HepG2 (cell line): ENCODE measurements at regions not wholly inside any gene's neighbourhood (a gene's known extent, or its start where the extent isn't known, plus 50 kb on each side); places are given as distances from the start of the nearest gene placed in this dataset.

ENCODE experiments used
- ATAC-seq: fragments of 200-7000 bp; cut with Tn5 transposase; 3 replicates; pipeline ENCODE4 v1.9.1; 2020; ENCODE audit warnings: mild to moderate bottlenecking, moderate library complexity
- BruUV-seq: library from RNA; stranded (reverse); fragments of 400-500 nt; replicated peaks from 2 replicates; lab custom pipeline; 2021; lab: Mats Ljungman, UMichigan
- CTCF ChIA-PET: fragments of 300-600 bp; formaldehyde crosslinking; extraction: SDS; loops from one replicate; lab custom pipeline; 2021; ENCODE audit warnings: low total read pairs, inconsistent platforms, low intra/inter-chr PET ratio; lab: Yijun Ruan, JAX
- POLR2A ChIA-PET: fragments of 350-600 bp; sonication (Branson Sonifier 250); formaldehyde crosslinking; loops from one replicate; lab custom pipeline; 2020; ENCODE audit warnings: antibody characterized with exemption, inconsistent platforms; lab: Yijun Ruan, JAX
- DNase-seq: peaks from one replicate; pipeline ENCODE4 v3.0.0-alpha.2; 2015; ENCODE audit warnings: low spot score
- FAIRE-seq: peaks from 3 replicates; lab custom pipeline; 2011; peaks lifted over from hg19 to GRCh38; lab: Jason Lieb, UNC
- H2AFZ ChIP-seq: one replicate; pipeline ENCODE4 v1.6.1; 2011; ENCODE audit warnings: low read length, inconsistent platforms
- H3K27ac ChIP-seq: fragments of 300-600 bp; 3 replicates; pipeline ENCODE4 v1.8.0; 2011; ENCODE audit warnings: mixed run types, mild to moderate bottlenecking, mixed read lengths, low read length, inconsistent platforms; ENCODE audit not compliant: insufficient read depth; ENCODE audit errors: extremely low read length
- H3K27me3 ChIP-seq, 2 experiments: fragments of 200-600 bp in 1 of 2; 2 replicates in 1 of 2; 3 replicates in 1 of 2; pipeline versions ENCODE4 v1.6.0 to v1.8.0; 2011; ENCODE audit warnings: low read length in 2 of 2, mild to moderate bottlenecking in 2 of 2, moderate library complexity in 2 of 2, inconsistent platforms in 1 of 2; ENCODE audit not compliant: insufficient read depth in 2 of 2, control insufficient read depth in 1 of 2
- H3K36me3 ChIP-seq, 2 experiments: fragments of 200-600 bp in 1 of 2; replicated peaks in 1 of 2; 2 replicates in 1 of 2; 3 replicates in 1 of 2; pipeline versions ENCODE4 v1.5.1 to v1.8.0; 2011; ENCODE audit warnings: low read length in 2 of 2, inconsistent platforms in 1 of 2; ENCODE audit not compliant: insufficient read depth in 2 of 2, control insufficient read depth in 1 of 2
- H3K4me1 ChIP-seq: 2 replicates; pipeline ENCODE4 v1.5.1; 2012; ENCODE audit warnings: low read length, inconsistent platforms; ENCODE audit not compliant: insufficient read depth
- H3K4me2 ChIP-seq: 2 replicates; pipeline ENCODE4 v1.6.0; 2011; ENCODE audit warnings: low read depth, low read length, inconsistent platforms
- H3K4me3 ChIP-seq, 3 experiments: fragments of 200-600 bp in 1 of 3; sonication (generic), shearing (Covaris generic) in 1 of 3; replicated peaks in 1 of 3; 2 replicates each; pipeline ENCODE4 v1.5.1; 2011 to 2016; ENCODE audit warnings: low read length in 3 of 3, inconsistent platforms in 2 of 3, low read depth in 2 of 3, mild to moderate bottlenecking in 2 of 3, control low read depth in 1 of 3, mixed read lengths in 1 of 3; ENCODE audit not compliant: insufficient read depth in 1 of 3
- H3K79me2 ChIP-seq: one replicate; pipeline ENCODE4 v1.6.1; 2011; ENCODE audit warnings: low read length, inconsistent platforms; ENCODE audit not compliant: insufficient read depth
- H3K9ac ChIP-seq: 2 replicates; pipeline ENCODE4 v1.6.0; 2011; ENCODE audit warnings: mild to moderate bottlenecking, low read depth, low read length, inconsistent platforms; ENCODE audit not compliant: insufficient read depth
- H3K9me3 ChIP-seq: 2 replicates; pipeline ENCODE4 v1.5.1; 2012; ENCODE audit warnings: mild to moderate bottlenecking, low read length
- H4K20me1 ChIP-seq: 2 replicates; pipeline ENCODE4 v1.6.0; 2011; ENCODE audit warnings: inconsistent platforms, mild to moderate bottlenecking, low read length, moderate library complexity; ENCODE audit not compliant: insufficient read depth
- CBX5 ChIP-seq: sonication (generic); formaldehyde crosslinking; IDR thresholded peaks from 2 replicates; pipeline ENCODE4 v1.4.0; 2020; ENCODE audit warnings: missing genetic modification reagents, borderline replicate concordance
- E2F1 ChIP-seq: sonication (generic); formaldehyde crosslinking; IDR thresholded peaks from 2 replicates; pipeline ENCODE4 v1.5.0; 2020; ENCODE audit warnings: missing genetic modification reagents
- SNAI1 ChIP-seq: sonication (generic); formaldehyde crosslinking; IDR thresholded peaks from 2 replicates; pipeline ENCODE4 v1.5.0; 2020; ENCODE audit warnings: mild to moderate bottlenecking, missing genetic modification reagents, borderline replicate concordance
- SSRP1 ChIP-seq: IDR thresholded peaks from 2 replicates; pipeline ENCODE4 v1.6.1; 2016; ENCODE audit warnings: control low read depth
- THAP9 ChIP-seq: sonication (generic); formaldehyde crosslinking; IDR thresholded peaks from 2 replicates; pipeline ENCODE4; 2020; ENCODE audit warnings: missing genetic modification reagents, mild to moderate bottlenecking, borderline replicate concordance
- TP53 ChIP-seq: sonication (generic); formaldehyde crosslinking; conservative IDR thresholded peaks from 2 replicates; pipeline ENCODE4 v1.4.0; 2020; ENCODE audit warnings: missing genetic modification reagents
- ZFP1 ChIP-seq: IDR thresholded peaks from 2 replicates; pipeline ENCODE4 v1.6.1; 2016
- ZNF256 ChIP-seq: sonication (generic); formaldehyde crosslinking; conservative IDR thresholded peaks from 2 replicates; pipeline ENCODE4 v1.4.0; 2020; ENCODE audit warnings: missing genetic modification reagents
- ZNF292 ChIP-seq: sonication (generic); formaldehyde crosslinking; IDR thresholded peaks from 2 replicates; pipeline ENCODE4 v1.8.1; 2022; ENCODE audit warnings: mild to moderate bottlenecking, low read depth, missing genetic modification reagents, borderline replicate concordance
- ZZZ3 ChIP-seq: sonication (generic); formaldehyde crosslinking; IDR thresholded peaks from 2 replicates; pipeline ENCODE4 v1.4.0; 2020; ENCODE audit warnings: missing genetic modification reagents, mild to moderate bottlenecking, borderline replicate concordance
- WGBS: methylation state at CpG from one replicate; pipeline ENCODE4 v1.1.6; 2017; ENCODE audit warnings: low lambda C conversion rate; 5-methylcytosine and 5-hydroxymethylcytosine counted together
- in situ Hi-C: cut with HindIII; loops from 2 replicates; pipeline ENCODE4 v1.10.0; 2017; ENCODE audit warnings: low pct_unique_long_range_greater_than_20kb; ENCODE audit not compliant: extremely low pct_ligation_motif_present
- intact Hi-C: fragments of 100-400 bp; cut with micrococcal nuclease; formaldehyde crosslinking; loops from one replicate; pipeline ENCODE4 v1.10.0; 2022; ENCODE audit not compliant: unreplicated experiment
- TF ChIP-seq, protein P1 (sequence below): sonication (generic); formaldehyde crosslinking; IDR thresholded peaks from 2 replicates; pipeline ENCODE4 v1.4.0; 2020; ENCODE audit warnings: missing genetic modification reagents
- TF ChIP-seq, protein P2 (sequence below): IDR thresholded peaks from 2 replicates; pipeline ENCODE4 v1.6.1; 2016; ENCODE audit warnings: missing biosample characterization, missing genetic modification reagents, low read depth

- Histone ChIP-seq H3K4me1 (no peaks in the 10 kb centered on the region), H3K4me2 (no peak overlapping the region), H3K27ac (no peak overlapping the region), H2AFZ (no peak overlapping the region), H3K9ac (no peak overlapping the region), H3K4me3 (no peak overlapping the region), H3K36me3 (no peaks in the 10 kb centered on the region), H3K9me3 (no peaks in the 10 kb centered on the region), H4K20me1 (no peaks in the 10 kb centered on the region), H3K79me2 (no peaks in the 10 kb centered on the region), H3K27me3 (no peaks in the 10 kb centered on the region)
- ChIA-PET CTCF (no interaction called here), POLR2A (no interaction called here)
- TF ChIP-seq, protein P1, sequence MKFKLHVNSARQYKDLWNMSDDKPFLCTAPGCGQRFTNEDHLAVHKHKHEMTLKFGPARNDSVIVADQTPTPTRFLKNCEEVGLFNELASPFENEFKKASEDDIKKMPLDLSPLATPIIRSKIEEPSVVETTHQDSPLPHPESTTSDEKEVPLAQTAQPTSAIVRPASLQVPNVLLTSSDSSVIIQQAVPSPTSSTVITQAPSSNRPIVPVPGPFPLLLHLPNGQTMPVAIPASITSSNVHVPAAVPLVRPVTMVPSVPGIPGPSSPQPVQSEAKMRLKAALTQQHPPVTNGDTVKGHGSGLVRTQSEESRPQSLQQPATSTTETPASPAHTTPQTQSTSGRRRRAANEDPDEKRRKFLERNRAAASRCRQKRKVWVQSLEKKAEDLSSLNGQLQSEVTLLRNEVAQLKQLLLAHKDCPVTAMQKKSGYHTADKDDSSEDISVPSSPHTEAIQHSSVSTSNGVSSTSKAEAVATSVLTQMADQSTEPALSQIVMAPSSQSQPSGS (CRISPR knock-in tag), result no peak
- TF ChIP-seq, protein P2, sequence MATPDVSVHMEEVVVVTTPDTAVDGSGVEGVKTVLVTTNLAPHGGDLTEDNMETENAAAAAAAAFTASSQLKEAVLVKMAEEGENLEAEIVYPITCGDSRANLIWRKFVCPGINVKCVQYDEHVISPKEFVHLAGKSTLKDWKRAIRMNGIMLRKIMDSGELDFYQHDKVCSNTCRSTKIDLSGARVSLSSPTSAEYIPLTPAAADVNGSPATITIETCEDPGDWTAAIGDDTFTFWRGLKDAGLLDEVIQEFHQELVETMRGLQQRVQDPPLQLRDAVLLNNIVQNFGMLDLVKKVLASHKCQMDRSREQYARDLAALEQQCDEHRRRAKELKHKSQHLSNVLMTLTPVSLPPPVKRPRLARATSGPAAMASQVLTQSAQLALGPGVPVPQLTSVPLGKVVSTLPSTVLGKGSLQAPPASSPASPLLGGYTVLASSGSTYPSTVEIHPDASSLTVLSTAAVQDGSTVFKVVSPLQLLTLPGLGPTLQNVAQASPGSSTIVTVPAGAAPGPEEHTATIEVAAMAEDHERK (CRISPR knock-in tag), result no peak
- TF ChIP-seq THAP9 (no peak), ZFP1 (no peak), ZNF256 (CRISPR knock-in tag) (no peak), SSRP1 (CRISPR knock-in tag) (no peak), CBX5 (no peak), E2F1 (no peak), SNAI1 (CRISPR knock-in tag) (no peak), TP53 (CRISPR knock-in tag) (no peak), ZNF292 (CRISPR knock-in tag) (no peak), ZZZ3 (CRISPR knock-in tag) (no peak)
- BruUV-seq, result no TSS peak
- WGBS, result 2% methylated on average over 3 of the region's 3 CpGs
- in situ Hi-C loops, result no loop called here
- FAIRE-seq (no peak), ATAC-seq (no peak), DNase-seq (no peak)
- intact Hi-C loops, result no loop called here
Measured at GRCh38 chr7:84536271-84536870, 341.8 kb upstream of the SEMA3A start.
